NCI-H2196 treated with DMSO at 0.1 percent for 48 hours (cell line): ENCODE measurements at regions not wholly inside any gene's neighbourhood (a gene's known extent, or its start where the extent isn't known, plus 50 kb on each side); places are given as distances from the start of the nearest gene placed in this dataset.
"Not testable (repeated sequence)": the region's sequence is repeated elsewhere in the genome, so short reads cannot be mapped to it uniquely, and the experiment has no call there.

Source experiments
- DNase-seq: peaks from one replicate; lab custom pipeline; 2025; ENCODE audit not compliant: unreplicated experiment; lab: John Stamatoyannopoulos, UW

DNA sequence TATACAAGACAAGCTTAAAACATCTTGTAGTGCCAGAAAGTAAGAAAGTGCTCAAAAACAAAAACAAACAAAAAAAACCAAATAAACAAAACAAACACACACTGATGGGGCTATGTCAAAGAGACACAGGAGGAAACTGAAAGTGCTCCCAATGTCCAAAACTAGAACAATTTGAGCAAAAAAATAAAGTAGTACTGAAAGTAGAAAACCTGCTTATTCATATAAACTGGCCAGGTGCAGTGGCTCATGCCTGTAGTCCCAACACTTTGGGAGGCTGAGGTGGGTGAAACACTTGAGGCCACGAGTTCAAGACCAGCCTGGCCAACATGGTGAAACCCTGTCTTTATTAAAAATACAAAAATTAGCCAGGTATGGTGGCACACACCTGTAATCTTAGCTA lies 129.9 kb downstream of the GLUL start:
- no peak for DNase-seq

DNA sequence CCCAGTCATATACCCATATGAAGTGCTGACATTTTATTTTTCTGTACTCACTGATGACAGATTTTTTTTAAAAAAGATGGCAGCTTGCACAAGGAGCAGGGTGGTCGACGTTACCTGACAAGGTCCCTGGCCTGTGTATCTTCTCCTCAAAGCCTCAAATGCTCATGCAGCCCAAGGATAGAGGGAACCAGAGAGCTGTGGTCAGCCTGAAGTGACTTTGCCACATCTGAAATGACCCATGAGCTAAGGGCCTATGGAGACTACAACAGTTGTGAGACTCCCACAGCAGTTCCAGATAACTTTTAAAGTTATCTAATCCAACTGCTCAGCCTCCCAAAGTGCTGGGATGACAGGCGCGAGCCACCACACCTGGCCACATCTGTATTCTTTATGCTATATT lies 131.1 kb downstream of the GLUL start:
- no peak for DNase-seq

DNA sequence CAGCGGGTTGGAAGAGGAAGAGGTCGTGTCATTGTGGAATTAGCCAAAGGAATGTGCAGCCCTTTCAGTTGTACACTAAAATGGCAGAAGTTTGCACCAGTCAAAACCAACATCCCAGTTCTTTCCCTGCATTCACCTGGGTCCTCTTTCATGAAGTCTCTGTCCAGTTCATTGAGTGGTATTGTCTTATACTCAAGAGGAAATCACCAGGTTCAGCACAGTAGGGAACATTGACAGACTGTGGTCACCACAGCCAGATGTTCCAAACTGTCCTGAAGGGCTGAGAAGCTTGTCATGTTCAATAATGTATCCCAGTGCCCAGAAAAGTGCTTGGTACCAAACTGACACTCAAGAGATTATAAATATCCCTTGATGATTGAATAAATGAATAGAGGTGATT lies 131.6 kb downstream of the GLUL start:
- no peak for DNase-seq

DNA sequence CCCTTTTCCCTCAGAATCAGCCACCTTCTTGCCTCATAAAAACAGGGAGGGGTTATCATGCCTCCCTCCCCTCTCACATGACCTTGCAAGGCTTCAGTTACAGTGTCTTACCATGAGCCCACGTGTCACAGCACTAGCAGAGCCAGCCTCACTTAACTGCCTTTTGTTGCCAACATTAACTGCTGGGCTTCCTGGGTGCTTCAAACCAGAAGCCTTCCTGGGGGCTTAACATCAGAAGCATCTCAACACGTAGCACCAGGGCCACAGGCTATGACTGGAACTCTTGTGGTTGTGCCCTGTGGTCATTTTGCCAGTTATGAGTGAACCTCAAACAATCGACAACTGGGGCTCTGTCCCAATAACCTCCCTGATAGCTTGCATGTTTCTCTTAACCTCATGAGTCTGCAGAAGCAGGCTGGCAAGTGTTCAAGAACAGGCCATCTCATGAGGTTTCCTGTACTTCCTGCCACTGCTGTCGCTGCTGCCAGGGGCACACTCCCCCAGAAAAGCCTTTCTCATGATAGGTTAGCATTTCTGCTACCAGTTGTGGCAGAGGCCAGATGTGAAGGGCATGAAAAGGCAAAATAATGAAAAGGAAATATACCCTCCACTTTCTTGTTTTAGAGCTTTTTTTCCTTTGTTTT lies 132.2 kb downstream of the GLUL start:
- no peak for DNase-seq

DNA sequence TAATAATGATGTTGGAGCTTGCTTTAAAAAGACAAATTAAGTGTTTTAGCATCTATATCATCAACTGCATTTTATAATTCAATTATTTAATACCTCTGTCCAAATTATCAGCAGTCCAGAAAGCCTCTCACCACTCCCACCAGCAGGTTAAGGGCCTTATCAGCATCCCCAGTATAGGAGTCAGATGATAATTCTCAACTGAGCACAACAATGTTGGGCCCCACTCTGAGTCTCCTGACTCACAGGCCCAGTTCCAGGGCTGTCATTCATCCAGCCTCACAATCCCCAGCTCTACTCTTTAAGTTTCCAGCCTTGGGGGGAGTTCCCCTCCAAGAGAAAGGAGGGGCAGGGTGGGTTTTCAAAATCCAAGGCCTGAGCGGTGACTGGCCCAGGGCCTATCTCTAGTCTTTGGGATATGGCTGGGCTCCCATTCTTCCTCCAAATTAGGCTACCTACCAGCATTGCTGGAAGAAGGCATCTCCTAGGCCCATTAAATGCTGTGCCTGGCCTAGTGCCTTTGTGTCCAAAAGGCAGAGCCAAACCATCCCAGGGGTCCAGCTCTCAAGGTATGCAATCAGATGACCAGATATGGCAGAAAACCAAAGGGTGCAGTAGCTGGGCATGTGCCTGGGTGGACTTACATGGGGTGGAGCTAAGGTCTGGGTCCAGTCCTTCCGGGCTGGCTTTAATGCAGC lies 134.1 kb downstream of the GLUL start:
- no peak for DNase-seq

GRCh38 chr1:182256931-182257330 lies 134.7 kb downstream of the GLUL start:
- DNase-seq = no peak

DNA sequence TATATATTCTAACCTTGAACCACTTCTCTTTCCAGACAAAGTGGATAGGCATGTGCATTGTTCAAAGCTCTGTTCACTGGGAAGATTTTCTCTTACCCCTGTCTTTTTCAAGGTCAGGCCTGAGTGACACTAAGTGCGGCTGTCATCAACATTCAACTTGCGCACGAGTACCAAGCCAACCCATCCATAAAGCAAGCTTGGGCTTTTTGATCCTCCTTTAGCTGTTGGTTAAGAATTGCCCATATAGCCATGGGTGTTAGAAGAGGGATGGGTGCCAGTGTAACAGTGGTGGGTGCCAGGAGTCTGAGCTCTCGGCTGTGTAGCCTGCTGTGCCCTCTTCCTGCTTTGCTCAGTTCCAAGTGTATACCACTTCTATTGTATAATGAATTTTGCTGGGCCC lies 136.1 kb downstream of the GLUL start:
- no peak for DNase-seq

GRCh38 chr1:182253319-182253860 lies 138.2 kb downstream of the GLUL start:
- DNase-seq = no peak

GRCh38 chr1:182251561-182251960 lies 140.0 kb downstream of the GLUL start:
- DNase-seq = no peak

DNA sequence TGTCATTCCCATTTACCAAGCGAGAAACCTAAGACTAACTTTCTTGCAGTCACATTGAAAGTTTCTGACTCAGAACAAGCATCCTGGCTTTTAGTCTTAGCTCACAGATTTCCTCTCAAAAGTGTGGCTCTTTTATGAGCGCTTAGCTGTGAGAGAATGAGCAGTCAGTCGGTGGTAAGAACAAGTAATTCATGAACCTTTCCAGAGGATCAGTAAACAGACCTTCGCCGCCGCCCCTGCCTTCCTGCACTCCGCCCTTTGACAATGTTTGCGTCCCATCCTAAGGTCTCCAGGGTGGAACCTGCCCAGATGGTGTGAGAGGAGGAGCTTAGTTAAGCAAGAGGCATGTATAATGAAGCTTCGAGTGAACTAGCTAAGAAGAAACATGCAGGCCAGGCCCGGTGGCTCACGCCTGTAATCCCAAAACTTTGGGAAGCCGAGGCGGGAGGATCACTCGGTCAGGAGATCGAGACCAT lies 142.4 kb downstream of the GLUL start:
- DNase-seq = no peak

GRCh38 chr1:182248721-182249120 lies 142.9 kb downstream of the GLUL start:
- DNase-seq = no peak

DNA sequence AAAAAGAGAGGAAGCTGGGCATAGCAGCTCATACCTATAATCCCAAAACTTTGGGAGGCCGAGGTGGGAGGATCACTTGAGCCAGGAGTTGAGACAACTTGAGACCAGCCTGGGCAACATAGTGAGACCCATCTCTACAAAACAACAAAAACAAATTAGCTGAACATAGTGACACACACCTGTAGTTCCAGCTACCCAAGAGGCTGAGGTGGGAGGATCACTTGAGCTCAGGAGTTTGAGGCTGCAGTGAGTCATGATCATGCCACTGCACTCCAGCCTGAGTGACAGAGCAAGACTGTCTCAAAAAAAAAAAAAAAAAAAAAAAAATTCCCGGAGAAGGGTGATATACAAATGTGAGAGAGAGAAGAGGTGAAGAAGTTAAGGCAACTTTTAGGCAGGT lies 143.8 kb downstream of the GLUL start:
- DNase-seq = not testable (repeated sequence)

GRCh38 chr1:182246783-182247182 lies 144.8 kb downstream of the GLUL start:
- no peak for DNase-seq

DNA sequence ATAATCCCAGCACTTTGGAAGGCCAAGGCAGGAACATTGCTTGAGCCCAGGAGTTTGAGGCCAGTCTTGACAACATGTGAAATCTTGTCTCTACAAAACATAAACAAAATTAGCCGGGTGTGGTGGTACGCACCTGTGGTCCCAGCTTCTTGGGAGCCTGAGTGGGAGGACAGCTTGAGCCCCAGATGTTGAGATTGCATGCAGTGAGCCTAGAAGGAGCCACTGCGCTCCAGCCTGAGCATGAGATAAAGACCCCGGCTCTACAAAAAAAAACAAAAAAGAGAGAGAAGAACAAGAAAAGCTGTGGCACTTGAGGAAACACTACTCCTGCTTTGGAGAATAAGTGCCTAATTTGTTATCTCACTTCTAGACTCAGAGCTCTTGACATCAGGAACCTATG lies 146.6 kb downstream of the GLUL start:
- no peak for DNase-seq

DNA sequence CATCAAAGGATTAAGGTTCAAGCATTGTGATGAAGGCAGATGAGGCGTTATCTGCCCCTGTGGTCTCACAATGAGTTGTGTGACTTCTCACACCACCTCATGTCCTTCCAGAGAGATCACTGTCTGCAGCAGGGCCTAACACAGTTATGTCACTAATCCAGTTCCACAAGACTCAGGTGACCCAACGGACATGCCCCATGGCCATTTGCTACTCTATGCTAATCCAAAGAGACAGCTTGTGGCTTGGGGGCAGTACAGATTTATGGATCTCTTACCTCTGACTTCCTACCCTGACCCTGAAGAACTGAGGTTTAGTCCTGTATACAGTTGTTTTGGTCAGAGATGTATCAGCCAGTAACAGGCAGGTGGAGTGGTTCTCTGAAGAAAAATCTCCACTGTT lies 147.1 kb downstream of the GLUL start:
- DNase-seq = no peak

- DNase-seq = no peak
These were observed 148.9 kb downstream of the GLUL start for GRCh38 chr1:182242641-182243040.

GRCh38 chr1:182240085-182240484 lies 151.5 kb downstream of the GLUL start:
- no peak for DNase-seq

- no peak for DNase-seq
These were observed 153.2 kb downstream of the GLUL start for GRCh38 chr1:182238421-182238820.

DNA sequence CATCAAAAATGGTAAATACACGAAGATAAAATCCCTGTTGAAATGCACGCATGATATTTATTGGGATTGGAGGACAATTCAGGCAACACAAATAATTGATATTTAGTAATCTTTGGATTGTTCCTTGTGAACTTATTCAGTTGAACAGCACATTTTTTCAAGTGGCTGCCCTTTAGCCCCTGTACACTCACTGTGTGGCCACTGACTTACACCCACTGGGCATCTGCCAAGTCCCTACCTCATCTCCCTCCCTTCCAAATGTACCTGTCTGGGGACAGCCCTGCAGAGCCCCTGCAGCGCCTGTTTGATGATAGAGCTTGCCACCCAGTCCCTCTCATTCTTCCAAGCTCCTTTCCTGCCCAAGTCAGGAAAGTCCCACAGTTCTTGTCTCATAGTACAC lies 154.3 kb downstream of the GLUL start:
- no peak for DNase-seq

GRCh38 chr1:182236651-182237077 lies 154.9 kb downstream of the GLUL start:
- no peak for DNase-seq

DNA sequence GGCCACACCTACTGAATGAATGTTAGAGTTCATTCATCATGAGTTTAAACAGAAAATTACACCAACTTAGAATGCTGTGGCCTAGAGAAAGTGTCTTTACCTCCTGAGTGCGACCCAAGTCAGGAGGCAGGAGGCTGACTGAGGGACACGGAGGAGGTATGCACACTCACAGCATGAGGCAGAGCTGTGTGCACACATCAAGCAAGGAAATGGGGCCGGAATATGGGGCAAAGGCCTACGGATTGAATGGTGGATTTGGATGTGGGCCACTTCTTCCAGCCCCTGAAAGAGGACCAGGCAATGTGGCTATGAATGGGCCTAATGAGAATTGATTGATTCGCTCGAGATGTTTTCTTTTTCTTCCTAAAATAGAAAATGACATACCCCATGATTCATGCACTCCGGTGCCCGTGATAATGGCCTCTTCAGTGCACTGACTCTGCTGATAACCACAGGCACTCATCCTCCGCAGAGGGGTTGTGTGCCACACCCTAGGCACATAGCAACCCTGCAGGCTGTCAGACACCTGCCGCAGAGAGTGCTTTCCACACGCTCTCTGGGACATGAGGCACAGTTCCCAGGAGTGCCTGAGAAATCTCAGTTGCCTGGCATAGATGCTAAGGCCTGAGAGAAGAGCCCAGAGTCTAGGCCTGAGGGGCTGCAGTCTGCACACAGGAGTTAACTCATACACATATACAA lies 155.5 kb downstream of the GLUL start:
- DNase-seq = no peak

GRCh38 chr1:182235604-182235951 lies 156.0 kb downstream of the GLUL start:
- no peak for DNase-seq
